ENCODE measurements at regions not wholly inside any gene's neighbourhood (a gene's known extent, or its start where the extent isn't known, plus 50 kb on each side); places are given as distances from the start of the nearest gene placed in this dataset.
A peak's percentile ranks its signal among the peaks of the same experiment; 100 is the strongest.

DNA sequence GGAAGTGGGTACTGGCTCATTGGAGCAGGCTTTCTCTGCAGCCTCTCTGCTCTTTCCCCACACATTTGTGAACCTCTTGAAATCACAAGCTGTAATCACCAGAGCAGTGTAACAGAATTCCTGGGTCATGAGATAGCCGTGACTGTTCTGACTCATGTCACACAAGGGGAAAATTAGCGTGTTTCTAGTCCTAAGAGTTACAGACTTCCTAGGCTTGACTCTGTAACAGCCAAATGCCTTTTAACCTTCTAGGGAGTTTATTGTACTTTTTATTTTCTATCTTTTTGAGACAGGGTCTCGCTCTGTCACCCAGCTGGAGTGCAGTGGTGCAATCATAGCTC, 54.7 kb upstream of the TRAK1 start:
- CTCF ChIA-PET, result interaction anchor here (0.6 to 1.0 kb wide), 3 partner anchors 8 to 38 kb away, joined by 3 to 4 read pairs (median 3); no protein-coding TSS in a partner anchor
- ATAC-seq (ENCODE audit: low read depth) (peak; percentile 63), DNase-seq (peak; percentile 97)
- Histone ChIP-seq H2AK9ac (replicated peaks; ENCODE audit: low read depth, low read length, poor library complexity) (no peak overlapping the region), H3K27me3 (ENCODE audit: control insufficient read depth, insufficient read depth, low read length) (no peaks in the 10 kb centered on the region), H3K4ac (ENCODE audit: low read depth, low read length) (peak overlapping the region; percentile 86), H3K27ac (ENCODE audit: insufficient read depth, low read length) (peak overlapping the region; percentile 75; the same call in 1 of the 2 replicates), H2AK5ac (ENCODE audit: low read depth, low read length) (peak overlapping the region; percentile 82; the same call in 1 of the 2 replicates), H3K56ac (ENCODE audit: extremely low read depth, insufficient read depth, low read length) (0 out of 2 replicates have a peak overlapping the region, but pooled peaks have one; percentile 0), H4K8ac (ENCODE audit: low read depth in 2 of 2, low read length in 2 of 2) (peak overlapping the region in 1 of 2 experiments; percentile 77; a peak in 2 of 4 replicates), H3K14ac (replicated peaks; ENCODE audit: low read depth, low read length) (0 out of 2 replicates have a peak overlapping the region, but pooled peaks have one; percentile 74), H2BK15ac (ENCODE audit: low read depth, low read length) (0 out of 3 replicates have a peak overlapping the region, but pooled peaks have one; percentile 66), H2BK120ac (ENCODE audit: low read depth, low read length) (peak overlapping the region; percentile 91), H4K91ac (ENCODE audit: insufficient read depth, low read depth, low read length) (peak overlapping the region; percentile 70; the same call in 1 of the 2 replicates), H3K9ac (ENCODE audit: low read depth, low read length) (no peak overlapping the region), H3K23ac (ENCODE audit: low read depth, low read length) (peak overlapping the region; percentile 83), H3K4me2 (ENCODE audit: low read depth, low read length) (peak overlapping the region; percentile 72), H3K79me1 (ENCODE audit: low read depth in 1 of 2, low read length in 2 of 2) (peaks cover 34 to 67% of the 10 kb centered on the region in 2 experiments), H4K5ac (ENCODE audit: low read depth, low read length) (peak overlapping the region; percentile 66; the same call in 1 of the 2 replicates), H4K20me1 (ENCODE audit: insufficient read depth, low read length) (no peaks in the 10 kb centered on the region), H3K9me3 (ENCODE audit: control insufficient read depth, insufficient read depth, low read length) (no peaks in the 10 kb centered on the region), H2BK20ac (ENCODE audit: low read depth, low read length) (peak overlapping the region; percentile 93), H3K36me3 (ENCODE audit: control insufficient read depth, insufficient read depth, low read length) (no peaks in the 10 kb centered on the region), H3K4me1 (ENCODE audit: control insufficient read depth, insufficient read depth, low read length) (peaks cover 44% of the 10 kb centered on the region), H3K9me1 (ENCODE audit: insufficient read depth, low read length) (peaks cover 27% of the 10 kb centered on the region), H2BK5ac (ENCODE audit: low read depth, low read length, poor library complexity, severe bottlenecking) (peak overlapping the region; percentile 81), H3K4me3 (ENCODE audit: insufficient read depth, low read depth, low read length) (no peak overlapping the region), H3K18ac (ENCODE audit: low read depth, low read length) (peak overlapping the region; percentile 76; the same call in 1 of the 2 replicates), H2AFZ (replicated peaks; ENCODE audit: low read length, poor library complexity) (no peak overlapping the region)
- intact Hi-C loops (cut with micrococcal nuclease) (loop anchor here (2.0 kb wide), 1 partner anchor 26 kb away; no protein-coding TSS in a partner anchor), in situ Hi-C loops (cut with MboI; ENCODE audit: low sequenced_read_pairs) (no loop called here), dilution Hi-C loops (cut with HindIII; ENCODE audit: low sequenced_read_pairs, unreplicated experiment) (no loop called here)
- no CpG with 5 or more reads among the region's 3 CpGs for WGBS, 2 experiments (ENCODE audit: extremely low coverage in 2 of 2, insufficient read length in 1 of 2)
- POLR2A ChIA-PET (ENCODE audit: unreplicated experiment), result no interaction called here
- TF ChIP-seq CEBPB (IDR thresholded peaks at IDR 0.05; ENCODE audit: low read depth, low read length) (peak; percentile 63), MXI1 (IDR thresholded peaks at IDR 0.05; ENCODE audit: borderline replicate concordance, low read depth, low read length) (no peak), MAZ (IDR thresholded peaks at IDR 0.05; ENCODE audit: borderline replicate concordance, low read depth, low read length) (no peak), BHLHE40 (IDR thresholded peaks at IDR 0.05; ENCODE audit: low read depth, low read length) (peak; percentile 56; the same call in 1 of the 2 replicates), FOS (IDR thresholded peaks at IDR 0.05; ENCODE audit: low read depth, low read length) (peak; percentile 71; the same call in 1 of the 2 replicates), RFX5 (IDR thresholded peaks at IDR 0.05; ENCODE audit: low read depth, low read length) (no peak), MAFK (IDR thresholded peaks at IDR 0.05; ENCODE audit: low read depth, low read length) (no peak), RAD21 (IDR thresholded peaks at IDR 0.05; ENCODE audit: low read length) (no peak; the same call in 1 of the 2 replicates), POLR2A (IDR thresholded peaks at IDR 0.05; ENCODE audit: low read depth, low read length) (no peak), NFE2L2 (IDR thresholded peaks at IDR 0.05; ENCODE audit: low read depth, low read length) (0 out of 2 replicates have a peak, but pooled peaks have one; percentile 3), RCOR1 (IDR thresholded peaks at IDR 0.05; ENCODE audit: insufficient replicate concordance, low read length) (no peak), CHD1 (IDR thresholded peaks at IDR 0.05; ENCODE audit: low read depth, low read length) (no peak), SMC3 (IDR thresholded peaks at IDR 0.05; ENCODE audit: low read depth, low read length) (0 out of 2 replicates have a peak, but pooled peaks have one; percentile 6)
- TF ChIP-seq, protein P1, sequence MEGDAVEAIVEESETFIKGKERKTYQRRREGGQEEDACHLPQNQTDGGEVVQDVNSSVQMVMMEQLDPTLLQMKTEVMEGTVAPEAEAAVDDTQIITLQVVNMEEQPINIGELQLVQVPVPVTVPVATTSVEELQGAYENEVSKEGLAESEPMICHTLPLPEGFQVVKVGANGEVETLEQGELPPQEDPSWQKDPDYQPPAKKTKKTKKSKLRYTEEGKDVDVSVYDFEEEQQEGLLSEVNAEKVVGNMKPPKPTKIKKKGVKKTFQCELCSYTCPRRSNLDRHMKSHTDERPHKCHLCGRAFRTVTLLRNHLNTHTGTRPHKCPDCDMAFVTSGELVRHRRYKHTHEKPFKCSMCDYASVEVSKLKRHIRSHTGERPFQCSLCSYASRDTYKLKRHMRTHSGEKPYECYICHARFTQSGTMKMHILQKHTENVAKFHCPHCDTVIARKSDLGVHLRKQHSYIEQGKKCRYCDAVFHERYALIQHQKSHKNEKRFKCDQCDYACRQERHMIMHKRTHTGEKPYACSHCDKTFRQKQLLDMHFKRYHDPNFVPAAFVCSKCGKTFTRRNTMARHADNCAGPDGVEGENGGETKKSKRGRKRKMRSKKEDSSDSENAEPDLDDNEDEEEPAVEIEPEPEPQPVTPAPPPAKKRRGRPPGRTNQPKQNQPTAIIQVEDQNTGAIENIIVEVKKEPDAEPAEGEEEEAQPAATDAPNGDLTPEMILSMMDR (conservative IDR thresholded peaks at IDR 0.05; ENCODE audit: low read depth, low read length), result no peak
- TF ChIP-seq, protein P2, sequence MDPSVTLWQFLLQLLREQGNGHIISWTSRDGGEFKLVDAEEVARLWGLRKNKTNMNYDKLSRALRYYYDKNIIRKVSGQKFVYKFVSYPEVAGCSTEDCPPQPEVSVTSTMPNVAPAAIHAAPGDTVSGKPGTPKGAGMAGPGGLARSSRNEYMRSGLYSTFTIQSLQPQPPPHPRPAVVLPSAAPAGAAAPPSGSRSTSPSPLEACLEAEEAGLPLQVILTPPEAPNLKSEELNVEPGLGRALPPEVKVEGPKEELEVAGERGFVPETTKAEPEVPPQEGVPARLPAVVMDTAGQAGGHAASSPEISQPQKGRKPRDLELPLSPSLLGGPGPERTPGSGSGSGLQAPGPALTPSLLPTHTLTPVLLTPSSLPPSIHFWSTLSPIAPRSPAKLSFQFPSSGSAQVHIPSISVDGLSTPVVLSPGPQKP (IDR thresholded peaks at IDR 0.05; ENCODE audit: borderline replicate concordance, low read depth, low read length), result no peak
- TF ChIP-seq, protein P3, sequence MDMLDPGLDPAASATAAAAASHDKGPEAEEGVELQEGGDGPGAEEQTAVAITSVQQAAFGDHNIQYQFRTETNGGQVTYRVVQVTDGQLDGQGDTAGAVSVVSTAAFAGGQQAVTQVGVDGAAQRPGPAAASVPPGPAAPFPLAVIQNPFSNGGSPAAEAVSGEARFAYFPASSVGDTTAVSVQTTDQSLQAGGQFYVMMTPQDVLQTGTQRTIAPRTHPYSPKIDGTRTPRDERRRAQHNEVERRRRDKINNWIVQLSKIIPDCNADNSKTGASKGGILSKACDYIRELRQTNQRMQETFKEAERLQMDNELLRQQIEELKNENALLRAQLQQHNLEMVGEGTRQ (IDR thresholded peaks at IDR 0.05; ENCODE audit: low read depth, low read length), result no peak
- no TSS peak for BruUV-seq (replicated peaks)
